ENCODE measurements at regions not wholly inside any gene's neighbourhood (a gene's known extent, or its start where the extent isn't known, plus 50 kb on each side); places are given as distances from the start of the nearest gene placed in this dataset.

- DNase-seq (ENCODE audit: low spot score): no peak
- Mint-ChIP-seq H3K4me1 (ENCODE audit: low read depth) (peaks cover 3% of the 10 kb centered on the region), H3K4me3 (ENCODE audit: unreplicated experiment) (no peak overlapping the region), H3K9me3 (ENCODE audit: low read depth) (no peaks in the 10 kb centered on the region), H3K27me3 (ENCODE audit: low read depth) (peaks cover 2% of the 10 kb centered on the region), H3K36me3 (ENCODE audit: low read depth) (no peaks in the 10 kb centered on the region), H3K27ac (ENCODE audit: unreplicated experiment) (no peak overlapping the region)
- TF ChIP-seq, protein P1, sequence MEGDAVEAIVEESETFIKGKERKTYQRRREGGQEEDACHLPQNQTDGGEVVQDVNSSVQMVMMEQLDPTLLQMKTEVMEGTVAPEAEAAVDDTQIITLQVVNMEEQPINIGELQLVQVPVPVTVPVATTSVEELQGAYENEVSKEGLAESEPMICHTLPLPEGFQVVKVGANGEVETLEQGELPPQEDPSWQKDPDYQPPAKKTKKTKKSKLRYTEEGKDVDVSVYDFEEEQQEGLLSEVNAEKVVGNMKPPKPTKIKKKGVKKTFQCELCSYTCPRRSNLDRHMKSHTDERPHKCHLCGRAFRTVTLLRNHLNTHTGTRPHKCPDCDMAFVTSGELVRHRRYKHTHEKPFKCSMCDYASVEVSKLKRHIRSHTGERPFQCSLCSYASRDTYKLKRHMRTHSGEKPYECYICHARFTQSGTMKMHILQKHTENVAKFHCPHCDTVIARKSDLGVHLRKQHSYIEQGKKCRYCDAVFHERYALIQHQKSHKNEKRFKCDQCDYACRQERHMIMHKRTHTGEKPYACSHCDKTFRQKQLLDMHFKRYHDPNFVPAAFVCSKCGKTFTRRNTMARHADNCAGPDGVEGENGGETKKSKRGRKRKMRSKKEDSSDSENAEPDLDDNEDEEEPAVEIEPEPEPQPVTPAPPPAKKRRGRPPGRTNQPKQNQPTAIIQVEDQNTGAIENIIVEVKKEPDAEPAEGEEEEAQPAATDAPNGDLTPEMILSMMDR (IDR thresholded peaks at IDR 0.05): no peak
These were observed 115.4 kb downstream of the TMEM26 start for GRCh38 chr10:61337741-61338140.

DNA sequence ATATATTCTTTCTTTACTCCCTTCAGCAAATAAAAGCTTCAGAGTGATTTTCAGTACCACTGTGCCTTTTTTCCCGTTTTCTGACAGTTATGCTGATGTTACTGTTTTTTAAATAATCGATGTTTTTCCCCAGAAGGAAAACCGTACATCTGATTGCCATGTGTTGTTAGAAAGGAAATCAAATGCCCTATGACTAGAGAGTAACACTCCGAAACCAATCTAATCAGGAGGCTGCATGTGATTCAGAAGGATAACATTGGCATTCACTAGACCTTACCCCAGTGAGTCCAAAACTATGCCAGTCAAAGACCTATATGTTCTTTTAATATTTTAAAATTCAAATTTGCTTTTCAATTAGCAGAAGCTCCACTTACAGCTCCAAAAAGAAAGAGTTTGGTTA lies 116.3 kb downstream of the TMEM26 start:
- Mint-ChIP-seq H3K27ac (ENCODE audit: unreplicated experiment) (no peak overlapping the region), H3K4me3 (ENCODE audit: unreplicated experiment) (no peak overlapping the region), H3K4me1 (ENCODE audit: low read depth) (peaks cover 9% of the 10 kb centered on the region), H3K27me3 (ENCODE audit: low read depth) (no peaks in the 10 kb centered on the region), H3K9me3 (ENCODE audit: low read depth) (peaks cover 3% of the 10 kb centered on the region), H3K36me3 (ENCODE audit: low read depth) (no peaks in the 10 kb centered on the region)
- TF ChIP-seq, protein P1 (IDR thresholded peaks at IDR 0.05): no peak
- no peak for DNase-seq (ENCODE audit: low spot score)

- Mint-ChIP-seq H3K4me3 (ENCODE audit: unreplicated experiment) (no peak overlapping the region), H3K9me3 (ENCODE audit: low read depth) (peaks cover 7% of the 10 kb centered on the region), H3K4me1 (ENCODE audit: low read depth) (peaks cover 9% of the 10 kb centered on the region), H3K27me3 (ENCODE audit: low read depth) (peaks cover 3% of the 10 kb centered on the region), H3K27ac (ENCODE audit: unreplicated experiment) (no peak overlapping the region), H3K36me3 (ENCODE audit: low read depth) (no peaks in the 10 kb centered on the region)
- TF ChIP-seq, protein P1 (IDR thresholded peaks at IDR 0.05): no peak
- DNase-seq (ENCODE audit: low spot score): no peak
These were observed 117.8 kb downstream of the TMEM26 start for GRCh38 chr10:61335359-61335758.

- H3K4me3 Mint-ChIP-seq (ENCODE audit: unreplicated experiment): no peak overlapping the region
- no peak for DNase-seq (ENCODE audit: low spot score)
- H3K9me3 Mint-ChIP-seq (ENCODE audit: low read depth): peaks cover 30% of the 10 kb centered on the region
- peaks cover 5% of the 10 kb centered on the region for H3K27me3 Mint-ChIP-seq (ENCODE audit: low read depth)
- H3K36me3 Mint-ChIP-seq (ENCODE audit: low read depth): peaks cover 6% of the 10 kb centered on the region
- H3K27ac Mint-ChIP-seq (ENCODE audit: unreplicated experiment): no peak overlapping the region
- peaks cover 9% of the 10 kb centered on the region for H3K4me1 Mint-ChIP-seq (ENCODE audit: low read depth)
- TF ChIP-seq, protein P1 (IDR thresholded peaks at IDR 0.05): no peak
These were observed 120.6 kb downstream of the TMEM26 start for GRCh38 chr10:61332581-61332980.

DNA sequence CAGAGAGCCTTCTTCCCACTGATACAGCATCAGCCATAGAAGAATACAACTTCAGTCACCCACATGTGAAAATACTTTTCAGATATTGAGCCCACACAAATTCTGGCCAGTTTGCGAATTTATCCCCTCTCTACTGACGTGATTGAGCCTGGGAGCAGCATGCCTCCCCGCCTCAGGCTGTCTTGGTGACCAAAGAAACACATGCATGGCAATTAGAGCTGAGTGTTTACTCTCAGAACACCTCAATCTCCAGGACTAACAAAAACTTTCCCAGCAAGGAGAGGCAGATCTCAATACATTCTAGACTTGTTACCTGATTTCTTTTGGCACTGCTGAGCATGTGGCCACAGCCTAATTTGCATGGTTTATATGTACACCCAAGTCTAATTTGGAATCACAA lies 122.5 kb downstream of the TMEM26 start:
- TF ChIP-seq, protein P1 (IDR thresholded peaks at IDR 0.05): no peak
- Mint-ChIP-seq H3K27ac (ENCODE audit: unreplicated experiment) (no peak overlapping the region), H3K4me3 (ENCODE audit: unreplicated experiment) (no peak overlapping the region), H3K36me3 (ENCODE audit: low read depth) (peaks cover 6% of the 10 kb centered on the region), H3K9me3 (ENCODE audit: low read depth) (peaks cover 33% of the 10 kb centered on the region), H3K27me3 (ENCODE audit: low read depth) (peaks cover 11% of the 10 kb centered on the region), H3K4me1 (ENCODE audit: low read depth) (peaks cover 9% of the 10 kb centered on the region)
- DNase-seq (ENCODE audit: low spot score): no peak

Data from chondrocyte (in vitro differentiated cells).